Glutamatergic neuron (in vitro differentiated cells): ENCODE measurements at regions not wholly inside any gene's neighbourhood (a gene's known extent, or its start where the extent isn't known, plus 50 kb on each side); places are given as distances from the start of the nearest gene placed in this dataset.

Experiments
- DNase-seq: peaks from one replicate; pipeline ENCODE4 v3.0.0; 2022
- H3K27ac Mint-ChIP-seq: one replicate; pipeline ENCODE4 v1.8.0; 2020; ENCODE audit warnings: mild to moderate bottlenecking, mixed read lengths, inconsistent platforms; ENCODE audit not compliant: unreplicated experiment
- H3K27me3 Mint-ChIP-seq: one replicate; pipeline ENCODE4 v1.8.0; 2020; ENCODE audit warnings: mild to moderate bottlenecking, moderate library complexity, mixed read lengths, inconsistent platforms; ENCODE audit not compliant: unreplicated experiment
- H3K36me3 Mint-ChIP-seq: one replicate; pipeline ENCODE4 v1.8.0; 2020; ENCODE audit warnings: mild to moderate bottlenecking, mixed read lengths, inconsistent platforms; ENCODE audit not compliant: unreplicated experiment
- H3K4me1 Mint-ChIP-seq: one replicate; pipeline ENCODE4 v1.8.0; 2020; ENCODE audit warnings: mild to moderate bottlenecking, low read depth, mixed read lengths, inconsistent platforms; ENCODE audit not compliant: unreplicated experiment
- H3K4me3 Mint-ChIP-seq: one replicate; pipeline ENCODE4 v1.8.0; 2020; ENCODE audit warnings: mild to moderate bottlenecking, mixed read lengths, inconsistent platforms; ENCODE audit not compliant: unreplicated experiment
- H3K9me3 Mint-ChIP-seq: one replicate; pipeline ENCODE4 v1.8.0; 2020; ENCODE audit warnings: mild to moderate bottlenecking, moderate library complexity, mixed read lengths, inconsistent platforms; ENCODE audit not compliant: unreplicated experiment
- TF ChIP-seq, protein P1 (sequence below): fragments of 200-600 bp; sonication (generic); IDR thresholded peaks from one replicate; pipeline ENCODE4 v1.5.0; 2021; ENCODE audit not compliant: partially characterized antibody, unreplicated experiment

DNA sequence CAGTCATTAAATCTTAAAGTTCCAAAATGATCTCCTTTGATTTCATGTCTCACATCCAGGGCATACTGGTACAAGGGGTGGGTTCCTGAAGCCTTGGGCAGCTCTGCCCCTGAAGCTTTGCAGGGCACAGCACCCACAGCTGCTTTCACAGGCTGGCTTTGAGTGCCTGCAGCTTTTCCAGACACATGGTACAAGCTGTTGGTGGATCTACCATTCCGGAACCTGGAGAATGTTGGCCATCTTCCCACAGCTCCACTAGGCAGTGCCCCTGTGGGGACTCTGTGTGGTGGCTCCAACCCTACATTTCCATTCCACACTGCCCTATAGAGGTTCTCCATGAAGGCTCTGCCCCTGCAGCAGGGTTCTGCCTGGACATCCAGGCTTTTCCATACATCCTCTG is 211.1 kb upstream of the THBS1 start:
- Mint-ChIP-seq H3K4me3 (no peak overlapping the region), H3K27me3 (no peaks in the 10 kb centered on the region), H3K36me3 (peaks cover 20% of the 10 kb centered on the region), H3K27ac (no peak overlapping the region), H3K4me1 (no peaks in the 10 kb centered on the region), H3K9me3 (peaks cover 3% of the 10 kb centered on the region)
- TF ChIP-seq, protein P1, sequence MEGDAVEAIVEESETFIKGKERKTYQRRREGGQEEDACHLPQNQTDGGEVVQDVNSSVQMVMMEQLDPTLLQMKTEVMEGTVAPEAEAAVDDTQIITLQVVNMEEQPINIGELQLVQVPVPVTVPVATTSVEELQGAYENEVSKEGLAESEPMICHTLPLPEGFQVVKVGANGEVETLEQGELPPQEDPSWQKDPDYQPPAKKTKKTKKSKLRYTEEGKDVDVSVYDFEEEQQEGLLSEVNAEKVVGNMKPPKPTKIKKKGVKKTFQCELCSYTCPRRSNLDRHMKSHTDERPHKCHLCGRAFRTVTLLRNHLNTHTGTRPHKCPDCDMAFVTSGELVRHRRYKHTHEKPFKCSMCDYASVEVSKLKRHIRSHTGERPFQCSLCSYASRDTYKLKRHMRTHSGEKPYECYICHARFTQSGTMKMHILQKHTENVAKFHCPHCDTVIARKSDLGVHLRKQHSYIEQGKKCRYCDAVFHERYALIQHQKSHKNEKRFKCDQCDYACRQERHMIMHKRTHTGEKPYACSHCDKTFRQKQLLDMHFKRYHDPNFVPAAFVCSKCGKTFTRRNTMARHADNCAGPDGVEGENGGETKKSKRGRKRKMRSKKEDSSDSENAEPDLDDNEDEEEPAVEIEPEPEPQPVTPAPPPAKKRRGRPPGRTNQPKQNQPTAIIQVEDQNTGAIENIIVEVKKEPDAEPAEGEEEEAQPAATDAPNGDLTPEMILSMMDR, result no peak
- no peak for DNase-seq

DNA sequence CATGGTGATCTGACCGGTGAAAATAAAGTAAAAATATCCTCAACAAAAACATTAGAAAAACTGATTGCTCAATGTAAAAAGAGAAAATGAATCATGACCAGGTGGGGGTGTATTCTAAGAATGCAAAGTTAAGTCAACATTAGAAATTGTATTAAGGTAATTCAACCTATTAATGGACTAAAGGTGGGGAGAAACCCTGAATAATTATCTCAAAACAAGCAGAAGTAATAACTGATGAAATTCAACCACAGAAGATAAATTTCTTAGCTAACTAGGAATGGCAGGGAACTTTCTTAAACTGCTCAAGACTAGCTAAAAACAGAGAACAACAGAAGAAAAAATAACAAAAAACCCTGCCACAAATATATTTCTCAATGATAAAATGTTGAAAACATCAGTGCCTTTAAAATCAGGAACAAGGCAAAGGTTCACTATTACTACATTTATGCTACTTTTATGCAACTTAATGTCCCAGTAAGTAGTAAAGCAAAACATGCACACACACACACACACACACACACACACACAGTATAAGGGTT is 204.4 kb upstream of the THBS1 start:
- TF ChIP-seq, protein P1, result no peak
- no peak for DNase-seq
- peaks cover 6% of the 10 kb centered on the region for H3K36me3 Mint-ChIP-seq
- H3K27ac Mint-ChIP-seq, result no peak overlapping the region
- no peaks in the 10 kb centered on the region for H3K4me1 Mint-ChIP-seq
- no peaks in the 10 kb centered on the region for H3K27me3 Mint-ChIP-seq
- H3K9me3 Mint-ChIP-seq, result peaks cover 6% of the 10 kb centered on the region
- no peak overlapping the region for H3K4me3 Mint-ChIP-seq

DNA sequence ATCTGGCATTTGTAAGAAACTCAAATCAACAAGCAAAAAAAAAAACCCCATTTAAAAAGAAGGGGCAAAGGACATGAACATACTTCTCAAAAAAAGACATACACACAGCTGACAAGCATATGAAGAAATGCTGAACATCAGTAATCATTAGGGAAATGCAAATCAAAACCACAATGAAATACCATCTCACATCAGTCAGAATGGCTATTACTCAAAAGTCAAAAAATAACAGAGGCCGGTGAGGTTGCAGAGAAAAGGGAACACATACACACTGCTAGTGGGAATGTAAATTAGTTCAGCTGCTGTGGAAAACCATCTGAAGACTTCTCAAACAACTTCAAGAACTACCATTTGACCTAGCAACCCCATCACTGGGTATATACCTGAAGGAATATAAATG is 199.4 kb upstream of the THBS1 start:
- peaks cover 6% of the 10 kb centered on the region for H3K9me3 Mint-ChIP-seq
- no peak overlapping the region for H3K27ac Mint-ChIP-seq
- H3K4me1 Mint-ChIP-seq, result no peaks in the 10 kb centered on the region
- H3K27me3 Mint-ChIP-seq, result no peaks in the 10 kb centered on the region
- TF ChIP-seq, protein P1, result no peak
- no peak for DNase-seq
- no peak overlapping the region for H3K4me3 Mint-ChIP-seq
- no peaks in the 10 kb centered on the region for H3K36me3 Mint-ChIP-seq

DNA sequence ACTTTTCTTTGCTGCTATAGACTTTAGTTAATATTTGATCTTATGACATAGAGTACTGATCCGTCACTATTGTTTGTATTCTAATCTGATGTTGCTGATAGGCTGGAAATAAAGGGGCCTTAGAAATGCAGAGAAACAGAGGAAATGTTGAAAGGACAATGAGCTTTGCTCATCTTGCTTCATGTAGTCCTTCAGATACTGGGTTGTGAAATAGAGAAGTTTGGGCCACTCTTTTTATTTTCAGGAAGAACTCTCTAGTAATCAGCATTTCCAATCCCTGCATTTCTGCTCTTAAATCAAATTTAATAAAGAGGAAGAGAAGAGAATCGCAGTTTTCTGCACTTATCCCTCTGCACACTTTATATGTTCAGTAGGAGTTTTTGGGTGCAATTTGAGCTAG is 192.8 kb upstream of the THBS1 start:
- TF ChIP-seq, protein P1, result no peak
- Mint-ChIP-seq H3K4me3 (no peak overlapping the region), H3K9me3 (no peaks in the 10 kb centered on the region), H3K4me1 (peaks cover 4% of the 10 kb centered on the region), H3K27me3 (no peaks in the 10 kb centered on the region), H3K36me3 (no peaks in the 10 kb centered on the region), H3K27ac (no peak overlapping the region)
- no peak for DNase-seq

DNA sequence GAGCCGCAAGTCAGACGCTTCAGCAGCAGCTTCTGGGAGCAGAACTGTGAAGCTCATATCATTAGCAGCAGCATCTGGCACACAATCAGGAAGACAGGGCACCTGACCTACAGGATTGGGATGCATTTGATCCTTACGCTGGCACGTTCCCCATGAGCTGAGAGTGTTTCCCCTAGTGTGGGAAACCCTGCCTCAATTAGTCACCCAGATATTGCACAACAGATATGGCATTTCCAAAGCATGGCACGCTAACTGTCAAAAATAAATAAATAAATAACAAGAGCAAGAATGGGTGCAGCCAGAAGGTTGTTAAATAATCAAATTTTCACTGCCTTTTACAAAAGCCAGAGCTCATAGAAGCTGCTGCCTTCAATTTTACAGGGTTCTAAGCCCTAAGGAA is 189.6 kb upstream of the THBS1 start:
- peaks cover 2% of the 10 kb centered on the region for H3K27me3 Mint-ChIP-seq
- no peak overlapping the region for H3K27ac Mint-ChIP-seq
- TF ChIP-seq, protein P1, result no peak
- no peaks in the 10 kb centered on the region for H3K36me3 Mint-ChIP-seq
- peaks cover 1% of the 10 kb centered on the region for H3K9me3 Mint-ChIP-seq
- no peak for DNase-seq
- H3K4me1 Mint-ChIP-seq, result peaks cover 14% of the 10 kb centered on the region
- H3K4me3 Mint-ChIP-seq, result no peak overlapping the region
